CD8-positive, alpha-beta memory T cell (primary cell): ENCODE measurements at regions not wholly inside any gene's neighbourhood (a gene's known extent, or its start where the extent isn't known, plus 50 kb on each side); places are given as distances from the start of the nearest gene placed in this dataset.

ENCODE experiments used
- CTCF ChIA-PET: fragments of 350-600 bp; sonication (Branson Sonifier 250); formaldehyde crosslinking; loops from one replicate; lab custom pipeline; 2021; ENCODE audit warnings: antibody characterized with exemption; lab: Charles Lee
- POLR2A ChIA-PET: fragments of 350-600 bp; sonication (Branson Sonifier 250); formaldehyde crosslinking; loops from one replicate; lab custom pipeline; 2021; ENCODE audit warnings: antibody characterized with exemption; lab: Charles Lee
- DNase-seq, 5 donors: peaks; one replicate each; pipeline versions ENCODE4 v3.0.0 to v3.0.0-alpha.2; 2020 to 2022; ENCODE audit warnings: mixed read lengths in 1 of 5
- H3K27ac ChIP-seq: one replicate; pipeline ENCODE4 v1.7.0; 2013; ENCODE audit warnings: low read depth, mild to moderate bottlenecking, low read length, moderate library complexity
- H3K27me3 ChIP-seq: 2 replicates; pipeline ENCODE4 v1.7.0; 2013; ENCODE audit warnings: low read length, mild to moderate bottlenecking; ENCODE audit not compliant: insufficient read depth, poor library complexity, severe bottlenecking
- H3K36me3 ChIP-seq: 2 replicates; pipeline ENCODE4 v1.7.0; 2013; ENCODE audit warnings: mild to moderate bottlenecking, low read length, moderate library complexity; ENCODE audit not compliant: insufficient read depth
- H3K4me1 ChIP-seq: 2 replicates; pipeline ENCODE4 v1.7.0; 2013; ENCODE audit warnings: mild to moderate bottlenecking, low read length, moderate library complexity; ENCODE audit not compliant: insufficient read depth
- H3K4me3 ChIP-seq: 2 replicates; pipeline ENCODE4 v1.7.0; 2013; ENCODE audit warnings: mild to moderate bottlenecking, low read length
- H3K9me3 ChIP-seq: 2 replicates; pipeline ENCODE4 v1.7.0; 2013; ENCODE audit warnings: mild to moderate bottlenecking, low read length
- H3K27ac Mint-ChIP-seq, 8 donors: one replicate each; pipeline ENCODE4 v1.8.0; 2020 to 2021; ENCODE audit warnings: mixed read lengths in 8 of 8, mild to moderate bottlenecking in 6 of 8, inconsistent platforms in 3 of 8, moderate library complexity in 3 of 8
- H3K27me3 Mint-ChIP-seq, 2 donors: one replicate each; pipeline ENCODE4 v1.8.0; 2020 to 2021; ENCODE audit warnings: mixed read lengths in 2 of 2, mild to moderate bottlenecking in 1 of 2, moderate library complexity in 1 of 2
- H3K36me3 Mint-ChIP-seq, 3 donors: one replicate each; pipeline ENCODE4 v1.8.0; 2020 to 2021; ENCODE audit warnings: mixed read lengths in 3 of 3, inconsistent platforms in 1 of 3, mild to moderate bottlenecking in 1 of 3
- H3K4me1 Mint-ChIP-seq, 3 donors: one replicate each; pipeline ENCODE4 v1.8.0; 2020 to 2021; ENCODE audit warnings: mixed read lengths in 3 of 3, inconsistent platforms in 1 of 3, mild to moderate bottlenecking in 1 of 3
- H3K4me3 Mint-ChIP-seq, 7 donors: one replicate each; pipeline ENCODE4 v1.8.0; 2020 to 2021; ENCODE audit warnings: mixed read lengths in 7 of 7, mild to moderate bottlenecking in 6 of 7, moderate library complexity in 4 of 7, inconsistent platforms in 2 of 7
- H3K9me3 Mint-ChIP-seq, 5 donors: one replicate each; pipeline ENCODE4 v1.8.0; 2020 to 2022; ENCODE audit warnings: mixed read lengths in 5 of 5, mild to moderate bottlenecking in 3 of 5, moderate library complexity in 2 of 5, inconsistent platforms in 1 of 5

DNA sequence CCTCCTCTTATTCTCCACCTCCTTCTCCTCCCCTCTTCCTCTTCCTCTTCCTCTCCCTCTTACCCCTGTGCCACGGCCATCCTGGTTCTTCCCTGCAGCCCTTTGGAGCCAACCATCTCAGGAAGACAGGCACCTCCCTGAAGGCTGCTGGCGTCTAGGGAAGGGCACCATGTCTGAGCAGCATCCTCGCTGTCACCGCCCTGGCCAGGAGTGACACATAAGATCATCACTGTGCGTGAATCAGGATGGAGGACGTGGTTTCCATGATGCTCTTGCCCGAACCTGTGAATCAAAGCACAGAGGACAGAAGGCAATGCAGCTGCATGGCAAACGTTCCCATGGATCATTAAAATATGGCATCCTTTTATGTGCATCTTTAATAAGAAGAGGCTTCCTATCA is 236.0 kb downstream of the SH3BP4 start:
- DNase-seq = no peak
- Histone ChIP-seq H3K27ac (no peak overlapping the region), H3K27me3 (no peaks in the 10 kb centered on the region), H3K36me3 (no peaks in the 10 kb centered on the region), H3K4me3 (no peak overlapping the region), H3K4me1 (no peaks in the 10 kb centered on the region), H3K9me3 (no peaks in the 10 kb centered on the region)
- ChIA-PET POLR2A (no interaction called here), CTCF (no interaction called here)
- Mint-ChIP-seq H3K4me1 (no peaks in the 10 kb centered on the region), H3K4me3 (no peak overlapping the region), H3K27ac (no peak overlapping the region), H3K9me3 (peaks cover 0 to 4% (median 0%) of the 10 kb centered on the region in 5 donors), H3K27me3 (peaks cover 7 to 8% of the 10 kb centered on the region in 2 donors), H3K36me3 (no peaks in the 10 kb centered on the region)

DNA sequence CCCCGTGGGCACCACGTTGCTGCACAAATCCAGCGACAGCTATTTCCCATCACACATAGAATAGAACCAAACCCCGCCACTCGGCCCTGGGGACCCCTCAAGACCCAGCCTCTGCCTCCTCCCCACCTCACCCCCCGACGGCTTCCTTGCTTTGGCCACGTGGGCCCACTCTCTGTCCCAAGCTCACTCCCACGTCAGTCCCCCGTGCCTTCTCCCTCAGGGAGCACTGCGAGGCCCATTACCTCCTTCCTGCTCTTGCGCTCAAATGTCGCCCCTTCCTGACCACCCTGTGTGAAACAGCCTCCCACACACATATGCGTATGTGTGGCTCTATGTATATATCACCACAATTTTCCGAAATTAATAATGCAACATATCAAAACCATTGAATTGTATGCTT is 239.7 kb downstream of the SH3BP4 start:
- DNase-seq = no peak
- H3K4me1 Mint-ChIP-seq = no peaks in the 10 kb centered on the region
- H3K4me3 Mint-ChIP-seq = no peak overlapping the region
- Histone ChIP-seq H3K27me3 (no peaks in the 10 kb centered on the region), H3K36me3 (no peaks in the 10 kb centered on the region), H3K4me1 (no peaks in the 10 kb centered on the region), H3K4me3 (no peak overlapping the region), H3K9me3 (no peaks in the 10 kb centered on the region), H3K27ac (no peak overlapping the region)
- ChIA-PET CTCF (no interaction called here), POLR2A (no interaction called here)
- H3K27ac Mint-ChIP-seq = peak overlapping the region in 1 of 8 donors; percentile 90
- H3K27me3 Mint-ChIP-seq = peaks cover 8 to 17% of the 10 kb centered on the region in 2 donors
- H3K36me3 Mint-ChIP-seq = no peaks in the 10 kb centered on the region
- H3K9me3 Mint-ChIP-seq = peaks cover 0 to 4% (median 0%) of the 10 kb centered on the region in 5 donors

DNA sequence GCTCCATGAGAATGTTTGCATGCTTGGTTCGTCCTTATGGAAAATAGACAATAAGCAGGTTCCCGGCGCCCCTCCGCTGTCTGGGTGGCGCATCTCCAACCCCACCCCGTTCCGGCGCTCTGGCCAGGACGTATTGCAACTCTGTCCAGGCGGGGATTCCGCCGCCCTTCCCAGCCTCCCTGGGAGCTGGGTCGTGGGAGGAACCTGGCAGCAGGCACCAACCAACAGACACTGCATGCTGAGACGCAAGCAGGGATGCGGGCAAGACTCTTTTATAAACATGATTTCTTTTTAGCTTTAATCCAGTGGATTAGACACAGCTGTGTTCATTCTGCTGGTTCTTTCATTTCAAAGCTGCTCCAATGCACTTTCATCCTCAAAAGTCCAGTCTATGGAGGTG is 240.2 kb downstream of the SH3BP4 start:
- H3K36me3 Mint-ChIP-seq = no peaks in the 10 kb centered on the region
- no peak overlapping the region for H3K27ac ChIP-seq
- H3K4me1 Mint-ChIP-seq = no peaks in the 10 kb centered on the region
- no peak for DNase-seq
- H3K4me1 ChIP-seq = no peaks in the 10 kb centered on the region
- H3K9me3 Mint-ChIP-seq = peaks cover 0 to 4% (median 0%) of the 10 kb centered on the region in 5 donors
- no peaks in the 10 kb centered on the region for H3K36me3 ChIP-seq
- H3K9me3 ChIP-seq = no peaks in the 10 kb centered on the region
- no peak overlapping the region for H3K4me3 Mint-ChIP-seq
- POLR2A ChIA-PET = no interaction called here
- CTCF ChIA-PET = no interaction called here
- no peak overlapping the region for H3K27ac Mint-ChIP-seq
- H3K27me3 Mint-ChIP-seq = peaks cover 8 to 17% of the 10 kb centered on the region in 2 donors
- H3K4me3 ChIP-seq = no peak overlapping the region
- no peaks in the 10 kb centered on the region for H3K27me3 ChIP-seq

DNA sequence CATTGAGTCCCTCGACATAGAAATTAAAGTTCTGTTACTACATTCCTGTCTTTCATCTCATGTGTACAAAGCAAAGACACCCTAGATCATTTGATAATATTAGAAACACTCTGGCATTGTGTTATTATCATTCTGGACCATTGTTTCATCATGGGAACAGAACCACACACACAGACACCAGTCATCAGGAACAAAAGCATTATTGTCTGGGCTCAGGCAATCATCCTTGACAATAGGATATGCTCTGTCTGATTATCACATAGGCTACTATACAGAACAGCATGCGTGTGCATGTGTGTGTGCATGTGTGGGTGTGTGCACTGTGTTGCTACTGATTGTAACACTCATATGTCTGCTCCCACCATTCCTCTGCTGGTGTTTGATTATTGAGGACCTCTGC is 242.5 kb downstream of the SH3BP4 start:
- H3K27me3 Mint-ChIP-seq = peaks cover 8 to 17% of the 10 kb centered on the region in 2 donors
- no peaks in the 10 kb centered on the region for H3K4me1 Mint-ChIP-seq
- H3K9me3 Mint-ChIP-seq = peaks cover 0 to 3% (median 0%) of the 10 kb centered on the region in 5 donors
- H3K4me1 ChIP-seq = no peaks in the 10 kb centered on the region
- CTCF ChIA-PET = no interaction called here
- POLR2A ChIA-PET = no interaction called here
- H3K9me3 ChIP-seq = no peaks in the 10 kb centered on the region
- H3K27me3 ChIP-seq = no peaks in the 10 kb centered on the region
- no peak overlapping the region for H3K27ac ChIP-seq
- no peak for DNase-seq
- H3K4me3 ChIP-seq = no peak overlapping the region
- H3K4me3 Mint-ChIP-seq = no peak overlapping the region
- no peaks in the 10 kb centered on the region for H3K36me3 Mint-ChIP-seq
- no peaks in the 10 kb centered on the region for H3K36me3 ChIP-seq
- no peak overlapping the region for H3K27ac Mint-ChIP-seq

DNA sequence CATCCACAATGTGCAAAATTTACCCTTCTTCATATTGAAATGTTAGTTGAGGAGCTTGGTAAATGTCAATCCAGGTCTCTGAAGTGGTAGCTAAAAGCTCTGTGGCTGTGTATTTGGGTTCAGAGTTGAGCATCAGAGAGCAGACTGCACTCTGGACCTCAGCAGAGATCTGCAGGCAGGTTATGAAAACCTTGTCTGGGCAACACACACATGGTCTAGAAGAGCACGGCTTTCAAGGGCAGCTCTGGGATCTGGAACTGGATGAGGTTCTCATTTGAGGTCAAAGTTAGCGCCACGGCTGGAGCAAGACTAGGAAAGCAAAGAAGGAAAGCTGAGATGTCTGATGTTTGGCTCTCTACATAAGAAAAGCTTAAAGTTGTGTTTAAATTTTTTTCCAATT is 243.0 kb downstream of the SH3BP4 start:
- Histone ChIP-seq H3K9me3 (no peaks in the 10 kb centered on the region), H3K4me3 (no peak overlapping the region), H3K36me3 (no peaks in the 10 kb centered on the region), H3K27ac (no peak overlapping the region), H3K4me1 (no peaks in the 10 kb centered on the region), H3K27me3 (no peaks in the 10 kb centered on the region)
- no peaks in the 10 kb centered on the region for H3K36me3 Mint-ChIP-seq
- no peak overlapping the region for H3K27ac Mint-ChIP-seq
- no peaks in the 10 kb centered on the region for H3K4me1 Mint-ChIP-seq
- POLR2A ChIA-PET = no interaction called here
- DNase-seq = no peak
- H3K4me3 Mint-ChIP-seq = no peak overlapping the region
- CTCF ChIA-PET = no interaction called here
- H3K27me3 Mint-ChIP-seq = peaks cover 8 to 17% of the 10 kb centered on the region in 2 donors
- peaks cover 0 to 3% (median 0%) of the 10 kb centered on the region in 5 donors for H3K9me3 Mint-ChIP-seq

DNA sequence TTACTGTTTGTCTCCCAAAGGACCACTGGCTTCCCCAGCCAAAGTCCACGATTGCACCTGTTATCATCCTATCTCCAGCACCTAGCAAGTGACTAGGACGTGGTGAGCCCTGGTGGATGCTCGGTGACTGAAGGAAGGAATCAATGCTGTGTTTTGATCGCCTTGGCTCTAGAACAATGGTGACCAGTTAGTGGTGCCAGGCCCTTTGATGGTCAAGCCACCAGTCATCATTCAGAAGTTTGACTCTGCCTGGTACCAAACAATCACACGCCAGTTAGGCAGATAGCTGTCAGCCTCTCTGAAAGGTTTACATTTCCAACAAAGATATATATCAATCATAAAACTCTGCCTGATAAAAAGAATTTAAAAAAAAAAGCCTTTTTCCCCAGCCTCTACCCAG is 244.1 kb downstream of the SH3BP4 start:
- Histone ChIP-seq H3K9me3 (no peaks in the 10 kb centered on the region), H3K36me3 (no peaks in the 10 kb centered on the region), H3K27ac (no peak overlapping the region), H3K4me1 (no peaks in the 10 kb centered on the region), H3K4me3 (no peak overlapping the region), H3K27me3 (no peaks in the 10 kb centered on the region)
- peaks cover 5 to 17% of the 10 kb centered on the region in 2 donors for H3K27me3 Mint-ChIP-seq
- H3K36me3 Mint-ChIP-seq = no peaks in the 10 kb centered on the region
- no peak for DNase-seq
- ChIA-PET POLR2A (no interaction called here), CTCF (no interaction called here)
- peaks cover 0 to 3% (median 0%) of the 10 kb centered on the region in 5 donors for H3K9me3 Mint-ChIP-seq
- H3K4me1 Mint-ChIP-seq = no peaks in the 10 kb centered on the region
- H3K27ac Mint-ChIP-seq = no peak overlapping the region
- H3K4me3 Mint-ChIP-seq = no peak overlapping the region

DNA sequence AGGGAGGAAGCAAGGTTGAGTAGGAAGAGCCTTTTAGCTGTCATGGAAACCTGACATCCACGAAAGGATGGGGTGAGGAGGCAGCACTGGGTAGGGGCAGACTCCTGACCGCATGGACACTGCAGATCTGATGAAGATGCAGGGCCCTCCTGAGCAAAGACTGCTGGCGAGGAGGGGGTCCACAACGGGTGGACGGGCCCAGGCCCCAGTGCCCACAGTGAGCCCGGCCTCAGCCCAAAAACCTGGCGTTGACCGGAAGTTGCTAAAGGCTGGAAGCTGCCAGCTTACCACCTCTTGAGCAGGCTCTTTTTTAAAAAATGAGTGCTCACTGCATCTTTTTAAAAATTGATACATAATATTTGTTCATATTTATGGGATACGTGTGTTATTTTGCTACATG is 247.3 kb downstream of the SH3BP4 start:
- no peak overlapping the region for H3K4me3 ChIP-seq
- Mint-ChIP-seq H3K4me3 (no peak overlapping the region), H3K36me3 (no peaks in the 10 kb centered on the region), H3K27ac (no peak overlapping the region), H3K4me1 (no peaks in the 10 kb centered on the region), H3K9me3 (no peaks in the 10 kb centered on the region), H3K27me3 (peaks cover 7 to 14% of the 10 kb centered on the region in 2 donors)
- H3K4me1 ChIP-seq = no peaks in the 10 kb centered on the region
- CTCF ChIA-PET = no interaction called here
- DNase-seq = no peak
- no peak overlapping the region for H3K27ac ChIP-seq
- no peaks in the 10 kb centered on the region for H3K36me3 ChIP-seq
- no peaks in the 10 kb centered on the region for H3K9me3 ChIP-seq
- H3K27me3 ChIP-seq = peaks cover 2% of the 10 kb centered on the region
- POLR2A ChIA-PET = no interaction called here

DNA sequence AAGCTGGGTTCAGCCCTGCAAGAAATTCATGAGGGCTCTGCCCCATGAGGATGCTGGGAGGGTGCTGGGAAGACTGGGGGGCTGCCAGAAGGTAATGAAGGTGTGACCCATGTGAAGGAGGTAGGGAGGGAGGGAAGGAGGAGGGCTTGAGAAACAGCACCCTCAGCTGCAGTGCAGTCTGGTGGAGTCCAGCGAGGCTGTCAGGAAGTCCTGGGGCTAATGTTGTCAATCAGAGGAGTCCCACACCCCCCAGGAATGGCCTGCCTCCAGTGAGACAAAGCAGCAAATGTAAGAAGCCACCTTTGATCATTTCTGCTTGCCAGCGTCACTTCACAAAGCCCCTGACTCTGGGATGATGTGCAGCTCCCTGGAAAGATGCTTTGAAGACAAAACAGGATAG is 248.4 kb downstream of the SH3BP4 start:
- CTCF ChIA-PET = no interaction called here
- no peak overlapping the region for H3K27ac ChIP-seq
- POLR2A ChIA-PET = no interaction called here
- no peak for DNase-seq
- H3K4me3 ChIP-seq = no peak overlapping the region
- Mint-ChIP-seq H3K27me3 (peaks cover 6 to 9% of the 10 kb centered on the region in 2 donors), H3K36me3 (no peaks in the 10 kb centered on the region), H3K4me3 (no peak overlapping the region), H3K27ac (no peak overlapping the region), H3K4me1 (no peaks in the 10 kb centered on the region), H3K9me3 (no peaks in the 10 kb centered on the region)
- H3K27me3 ChIP-seq = peaks cover 5% of the 10 kb centered on the region
- no peaks in the 10 kb centered on the region for H3K9me3 ChIP-seq
- H3K4me1 ChIP-seq = no peaks in the 10 kb centered on the region
- H3K36me3 ChIP-seq = no peaks in the 10 kb centered on the region

DNA sequence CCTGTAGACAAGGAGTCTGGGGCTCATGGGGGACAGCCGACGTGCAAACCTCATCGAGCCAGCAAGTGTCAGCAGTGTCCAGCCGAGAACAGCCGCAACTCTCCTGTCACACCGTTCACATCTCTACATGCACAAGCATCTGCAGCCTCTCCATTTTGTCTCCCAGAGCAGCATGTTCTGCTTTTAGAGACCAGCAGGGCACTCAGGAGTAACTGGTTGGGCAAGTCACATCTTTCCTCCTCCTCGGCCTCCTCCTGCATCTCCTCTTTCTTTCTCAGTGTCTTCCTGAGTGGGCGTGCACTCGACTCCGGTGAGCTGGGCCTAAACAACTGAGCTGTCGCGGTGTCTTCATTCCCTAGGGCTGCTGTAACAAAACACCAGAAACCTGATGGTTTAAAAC is 249.9 kb downstream of the SH3BP4 start:
- H3K9me3 Mint-ChIP-seq = no peaks in the 10 kb centered on the region
- H3K36me3 Mint-ChIP-seq = no peaks in the 10 kb centered on the region
- Histone ChIP-seq H3K4me1 (no peaks in the 10 kb centered on the region), H3K36me3 (no peaks in the 10 kb centered on the region), H3K27ac (no peak overlapping the region), H3K9me3 (no peaks in the 10 kb centered on the region), H3K27me3 (peaks cover 5% of the 10 kb centered on the region), H3K4me3 (no peak overlapping the region)
- H3K27ac Mint-ChIP-seq = peak overlapping the region in 1 of 8 donors; percentile 84
- peaks cover 4 to 9% of the 10 kb centered on the region in 2 donors for H3K27me3 Mint-ChIP-seq
- CTCF ChIA-PET = no interaction called here
- H3K4me3 Mint-ChIP-seq = no peak overlapping the region
- POLR2A ChIA-PET = no interaction called here
- no peaks in the 10 kb centered on the region for H3K4me1 Mint-ChIP-seq
- DNase-seq = no peak
